PC-3 (cell line): ENCODE measurements at regions not wholly inside any gene's neighbourhood (a gene's known extent, or its start where the extent isn't known, plus 50 kb on each side); places are given as distances from the start of the nearest gene placed in this dataset.

Experiments used
- EZH2 ChIP-seq: fragments of 300-600 bp; sonication (generic); IDR thresholded peaks from one replicate; pipeline ENCODE4 v1.6.1; 2017; ENCODE audit warnings: antibody characterized with exemption, mild to moderate bottlenecking, low read length; ENCODE audit not compliant: unreplicated experiment
- EZH2phosphoT487 ChIP-seq: fragments of 300-600 bp; sonication (generic); IDR thresholded peaks from 2 replicates; pipeline ENCODE4 v1.6.1; 2018; ENCODE audit warnings: mild to moderate bottlenecking, antibody characterized with exemption, low read length, borderline replicate concordance
- TF ChIP-seq, protein P1 (sequence below): fragments of 300-600 bp; sonication (generic); conservative IDR thresholded peaks from 2 replicates; pipeline ENCODE4 v1.5.1; 2017; ENCODE audit warnings: antibody characterized with exemption, low read depth, mild to moderate bottlenecking, low read length

DNA sequence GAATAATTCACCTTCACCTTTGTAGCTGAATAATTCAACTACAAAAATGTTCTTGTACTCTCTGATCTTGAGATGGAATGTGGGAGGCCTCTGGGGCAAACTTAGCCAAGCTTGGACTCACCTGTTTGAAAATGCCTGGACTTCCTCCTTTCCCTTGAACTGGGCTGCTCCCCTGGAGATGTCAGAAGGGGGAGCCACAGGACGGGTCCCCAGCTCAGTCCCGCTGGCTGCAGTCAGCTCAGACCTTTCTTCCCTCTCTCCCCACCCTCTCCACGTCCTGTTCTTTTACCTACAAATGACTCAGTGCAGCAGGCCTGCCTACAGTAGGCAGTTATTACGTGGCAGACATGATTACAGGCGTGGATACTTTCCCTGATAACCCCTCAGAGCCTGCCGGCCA, 131.5 kb upstream of the RALGAPA2 start:
- TF ChIP-seq, protein P1, sequence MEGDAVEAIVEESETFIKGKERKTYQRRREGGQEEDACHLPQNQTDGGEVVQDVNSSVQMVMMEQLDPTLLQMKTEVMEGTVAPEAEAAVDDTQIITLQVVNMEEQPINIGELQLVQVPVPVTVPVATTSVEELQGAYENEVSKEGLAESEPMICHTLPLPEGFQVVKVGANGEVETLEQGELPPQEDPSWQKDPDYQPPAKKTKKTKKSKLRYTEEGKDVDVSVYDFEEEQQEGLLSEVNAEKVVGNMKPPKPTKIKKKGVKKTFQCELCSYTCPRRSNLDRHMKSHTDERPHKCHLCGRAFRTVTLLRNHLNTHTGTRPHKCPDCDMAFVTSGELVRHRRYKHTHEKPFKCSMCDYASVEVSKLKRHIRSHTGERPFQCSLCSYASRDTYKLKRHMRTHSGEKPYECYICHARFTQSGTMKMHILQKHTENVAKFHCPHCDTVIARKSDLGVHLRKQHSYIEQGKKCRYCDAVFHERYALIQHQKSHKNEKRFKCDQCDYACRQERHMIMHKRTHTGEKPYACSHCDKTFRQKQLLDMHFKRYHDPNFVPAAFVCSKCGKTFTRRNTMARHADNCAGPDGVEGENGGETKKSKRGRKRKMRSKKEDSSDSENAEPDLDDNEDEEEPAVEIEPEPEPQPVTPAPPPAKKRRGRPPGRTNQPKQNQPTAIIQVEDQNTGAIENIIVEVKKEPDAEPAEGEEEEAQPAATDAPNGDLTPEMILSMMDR = 0 out of 2 replicates have a peak, but pooled peaks have one; percentile 25
- TF ChIP-seq EZH2 = no peak
- no peak for TF ChIP-seq EZH2phosphoT487
